Esophagus (tissue), 2 donors: ENCODE measurements at regions not wholly inside any gene's neighbourhood (a gene's known extent, or its start where the extent isn't known, plus 50 kb on each side); places are given as distances from the start of the nearest gene placed in this dataset.

ENCODE experiments used
- H3K27ac ChIP-seq, 2 donors: one replicate each; pipeline ENCODE4 v1.5.1; 2013; ENCODE audit warnings: low read depth in 2 of 2, mild to moderate bottlenecking in 2 of 2, inconsistent platforms in 1 of 2, low read length in 1 of 2, moderate library complexity in 1 of 2
- H3K27me3 ChIP-seq, 2 donors: one replicate each; pipeline ENCODE4 v1.6.1; 2013; ENCODE audit warnings: low read length in 2 of 2, control low read depth in 1 of 2, mild to moderate bottlenecking in 1 of 2; ENCODE audit not compliant: insufficient read depth in 2 of 2, control insufficient read depth in 1 of 2
- H3K36me3 ChIP-seq, 2 donors: one replicate each; pipeline ENCODE4 v1.6.1; 2013; ENCODE audit warnings: low read length in 1 of 2; ENCODE audit not compliant: control insufficient read depth in 2 of 2, insufficient read depth in 2 of 2
- H3K4me1 ChIP-seq, 2 donors: one replicate each; pipeline ENCODE4 v1.6.1; 2013; ENCODE audit warnings: low read length in 1 of 2; ENCODE audit not compliant: control insufficient read depth in 2 of 2, insufficient read depth in 2 of 2
- H3K4me3 ChIP-seq, 2 donors: one replicate each; pipeline ENCODE4 v1.5.1; 2013; ENCODE audit warnings: low read length in 2 of 2, mild to moderate bottlenecking in 2 of 2, low read depth in 1 of 2, moderate library complexity in 1 of 2
- H3K9me3 ChIP-seq, 2 donors: one replicate each; pipeline ENCODE4 v1.6.1; 2013; ENCODE audit warnings: mild to moderate bottlenecking in 2 of 2, low read depth in 1 of 2, low read length in 1 of 2, moderate library complexity in 1 of 2; ENCODE audit not compliant: control insufficient read depth in 2 of 2, insufficient read depth in 1 of 2
- WGBS, 2 donors: extraction: QIAGEN DNeasy Blood & Tissue Kit; methylation state at CpG; one replicate each; pipeline ENCODE4 v1.1.7; 2013; 5-methylcytosine and 5-hydroxymethylcytosine counted together
- donor health status: healthy with polysubstance abuse.
- donor health status: Bipolar disorder and iron deficiency.

DNA sequence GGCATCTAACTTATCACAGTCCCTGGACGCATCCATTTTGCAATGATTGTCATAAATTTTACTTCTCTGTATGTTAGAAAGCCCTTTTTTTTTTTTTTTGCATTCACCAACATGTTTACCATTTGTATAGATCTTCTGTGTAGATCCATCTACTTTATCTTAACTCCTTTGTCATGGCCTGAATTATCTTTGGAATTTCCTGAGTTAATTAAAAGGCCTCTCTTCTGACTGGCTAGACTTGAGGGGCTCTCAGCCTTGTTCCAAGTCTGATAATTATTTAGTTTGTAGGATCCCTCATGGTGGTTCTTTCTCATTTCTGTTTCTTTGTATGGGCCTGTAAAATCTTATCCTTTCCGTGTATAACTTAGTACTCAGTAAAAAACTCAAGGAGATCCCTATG lies 387.0 kb downstream of the C12orf50 start:
- WGBS, 2 donors: 84 to 87% methylated on average over 2 of the region's 2 CpGs
- no peaks in the 10 kb centered on the region for H3K9me3 ChIP-seq
- H3K4me3 ChIP-seq: no peak overlapping the region
- no peaks in the 10 kb centered on the region for H3K27me3 ChIP-seq
- no peaks in the 10 kb centered on the region for H3K36me3 ChIP-seq
- H3K4me1 ChIP-seq: no peaks in the 10 kb centered on the region
- H3K27ac ChIP-seq: no peak overlapping the region

GRCh38 chr12:87618199-87618598 lies 411.0 kb downstream of the C12orf50 start:
- H3K36me3 ChIP-seq: no peaks in the 10 kb centered on the region
- H3K9me3 ChIP-seq: no peaks in the 10 kb centered on the region

DNA sequence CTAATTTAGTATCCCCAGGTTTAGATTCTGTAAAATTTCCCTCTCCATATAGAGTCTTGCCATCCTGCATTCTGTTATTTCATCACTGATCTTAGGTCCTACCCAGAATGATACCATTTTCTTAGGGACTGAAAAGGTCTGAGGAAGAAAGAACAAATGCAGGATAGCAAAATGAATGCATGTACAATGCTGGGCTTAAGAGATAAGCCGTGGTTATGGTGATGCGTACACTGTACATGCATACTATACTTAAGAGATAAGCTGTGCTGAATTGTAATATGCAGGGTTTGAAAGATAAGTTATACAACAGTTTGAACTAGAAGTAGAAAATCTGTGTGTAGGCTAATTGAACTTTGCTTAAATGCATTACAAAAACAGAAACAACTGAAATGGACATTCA lies 416.2 kb downstream of the C12orf50 start:
- Histone ChIP-seq H3K36me3 (no peaks in the 10 kb centered on the region), H3K4me3 (no peak overlapping the region), H3K27me3 (no peaks in the 10 kb centered on the region), H3K9me3 (no peaks in the 10 kb centered on the region), H3K4me1 (no peaks in the 10 kb centered on the region), H3K27ac (no peak overlapping the region)
- WGBS, 2 donors: 76 to 85% methylated on average over 2 of the region's 2 CpGs

More at GRCh38 chr12:87618199-87618598, 411.0 kb downstream of the C12orf50 start:
- Histone ChIP-seq H3K4me3 (no peak overlapping the region), H3K27me3 (no peaks in the 10 kb centered on the region), H3K4me1 (no peaks in the 10 kb centered on the region), H3K27ac (no peak overlapping the region)

DNA sequence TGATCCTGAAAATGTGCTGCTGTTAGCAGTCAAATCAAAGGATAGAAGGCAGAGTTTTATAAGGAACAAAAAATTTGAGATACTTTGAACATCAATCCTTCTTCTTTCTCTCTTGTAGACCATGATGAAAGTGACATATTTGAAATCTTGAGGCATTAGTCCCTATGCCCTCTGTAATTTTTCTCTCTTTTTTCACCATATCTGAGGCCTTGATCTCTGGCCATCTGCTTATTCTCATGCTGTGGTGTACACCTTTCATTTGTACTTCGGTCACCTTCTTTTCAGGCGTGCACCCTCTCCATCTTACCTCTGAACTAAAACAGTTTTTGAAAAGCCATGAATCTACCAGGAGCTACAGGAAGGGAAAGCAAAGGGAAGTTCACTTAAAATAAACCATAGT lies 420.9 kb downstream of the C12orf50 start:
- H3K27ac ChIP-seq: no peak overlapping the region
- 65 to 83% methylated on average over 2 of the region's 2 CpGs for WGBS, 2 donors
- no peak overlapping the region for H3K4me3 ChIP-seq
- no peaks in the 10 kb centered on the region for H3K9me3 ChIP-seq
- H3K27me3 ChIP-seq: no peaks in the 10 kb centered on the region
- no peaks in the 10 kb centered on the region for H3K4me1 ChIP-seq
- H3K36me3 ChIP-seq: no peaks in the 10 kb centered on the region

- no peaks in the 10 kb centered on the region for H3K27me3 ChIP-seq
- no peak overlapping the region for H3K4me3 ChIP-seq
- H3K9me3 ChIP-seq: no peaks in the 10 kb centered on the region
- H3K36me3 ChIP-seq: no peaks in the 10 kb centered on the region
- WGBS, 2 donors: 48 to 63% methylated on average over 2 of the region's 2 CpGs
- H3K4me1 ChIP-seq: no peaks in the 10 kb centered on the region
- no peak overlapping the region for H3K27ac ChIP-seq
Observed at GRCh38 chr12:87603727-87604126, 425.5 kb downstream of the C12orf50 start.

DNA sequence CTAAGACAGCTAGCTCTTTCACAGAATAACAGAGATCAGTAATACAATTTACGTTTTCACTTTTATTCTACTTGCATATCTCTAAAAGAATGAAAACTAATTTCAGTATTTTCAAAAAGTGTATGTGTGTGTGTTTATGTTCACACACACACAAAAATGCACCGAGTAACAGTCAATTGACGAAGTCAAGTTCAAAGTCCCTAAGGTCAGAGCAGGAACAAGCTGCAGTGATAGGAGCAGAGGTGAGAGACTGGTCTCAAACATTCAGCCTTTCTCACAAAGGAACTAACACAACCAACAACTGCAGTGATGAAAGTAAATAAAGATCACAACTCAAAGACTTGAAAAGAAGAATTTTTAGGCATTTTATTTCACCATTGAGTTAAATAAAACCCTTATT lies 429.7 kb downstream of the C12orf50 start:
- Histone ChIP-seq H3K36me3 (no peaks in the 10 kb centered on the region), H3K27me3 (no peaks in the 10 kb centered on the region), H3K27ac (no peak overlapping the region), H3K4me1 (no peaks in the 10 kb centered on the region), H3K9me3 (no peaks in the 10 kb centered on the region), H3K4me3 (no peak overlapping the region)
- 57 to 64% methylated on average over 3 of the region's 3 CpGs for WGBS, 2 donors

DNA sequence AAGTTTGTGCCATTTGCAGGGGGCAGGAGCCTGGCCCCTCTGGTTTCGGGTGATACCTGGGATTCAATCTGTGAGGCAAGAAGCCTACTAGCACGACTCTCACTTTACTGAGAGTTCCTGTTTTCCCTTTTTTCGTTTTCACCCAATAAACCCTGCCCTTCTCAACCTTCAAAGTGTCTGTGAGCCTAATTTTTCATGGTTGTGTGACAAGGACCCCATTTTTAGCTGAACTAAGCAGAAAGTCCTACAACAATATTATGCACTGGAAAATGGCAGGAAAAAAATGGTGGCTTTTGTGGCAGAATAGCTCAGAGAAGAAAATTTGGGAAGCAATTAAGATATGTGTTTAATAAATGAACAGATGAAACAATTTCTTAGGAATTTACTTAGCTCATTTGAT lies 432.1 kb downstream of the C12orf50 start:
- WGBS, 2 donors: 69% methylated on average over 3 of the region's 3 CpGs
- Histone ChIP-seq H3K4me3 (no peak overlapping the region), H3K9me3 (no peaks in the 10 kb centered on the region), H3K4me1 (no peaks in the 10 kb centered on the region), H3K36me3 (no peaks in the 10 kb centered on the region), H3K27me3 (no peaks in the 10 kb centered on the region), H3K27ac (no peak overlapping the region)

GRCh38 chr12:87596636-87597035 lies 432.6 kb downstream of the C12orf50 start:
- Histone ChIP-seq H3K36me3 (no peaks in the 10 kb centered on the region), H3K9me3 (no peaks in the 10 kb centered on the region), H3K4me1 (no peaks in the 10 kb centered on the region), H3K27ac (no peak overlapping the region), H3K27me3 (no peaks in the 10 kb centered on the region), H3K4me3 (no peak overlapping the region)
- 94 to 95% methylated on average over 1 of the region's 1 CpG for WGBS, 2 donors

- 89 to 90% methylated on average over 5 of the region's 5 CpGs for WGBS, 2 donors
- no peaks in the 10 kb centered on the region for H3K9me3 ChIP-seq
- H3K36me3 ChIP-seq: no peaks in the 10 kb centered on the region
- no peak overlapping the region for H3K27ac ChIP-seq
- no peak overlapping the region for H3K4me3 ChIP-seq
- H3K4me1 ChIP-seq: no peaks in the 10 kb centered on the region
- H3K27me3 ChIP-seq: no peaks in the 10 kb centered on the region
Observed at GRCh38 chr12:87596134-87596533, 433.1 kb downstream of the C12orf50 start.

DNA sequence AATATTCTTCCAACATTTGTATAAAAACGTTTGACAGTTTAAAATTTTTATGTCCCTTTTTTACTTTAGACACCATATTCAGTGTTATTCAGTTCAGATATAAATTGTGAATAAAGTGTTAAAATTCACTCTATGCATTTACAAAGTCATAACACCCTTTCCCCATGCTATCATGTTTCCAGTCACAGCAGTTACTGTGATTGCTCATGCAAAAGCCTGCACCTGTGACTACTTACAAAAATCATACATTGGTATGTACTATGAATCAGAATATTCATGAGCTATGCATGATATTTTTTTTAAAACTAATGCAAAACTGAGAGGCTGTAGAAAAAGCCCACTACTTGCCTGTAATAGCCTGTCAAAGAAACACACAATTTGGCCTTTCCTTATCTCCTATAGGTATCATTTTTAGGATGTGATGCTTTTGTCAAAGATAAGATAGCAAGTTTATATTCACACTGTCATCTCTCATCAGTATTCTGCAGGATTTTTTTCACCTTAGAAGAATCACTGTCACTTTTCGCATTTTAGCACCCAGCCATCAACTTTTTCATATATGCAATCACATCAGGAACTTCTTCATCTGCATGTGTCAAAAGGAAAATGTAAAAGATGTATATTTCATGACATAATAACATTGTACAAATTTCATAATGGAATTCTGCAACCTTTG lies 443.2 kb downstream of the C12orf50 start:
- WGBS, 2 donors: 54 to 57% methylated on average over 2 of the region's 2 CpGs
- no peak overlapping the region for H3K4me3 ChIP-seq
- no peaks in the 10 kb centered on the region for H3K27me3 ChIP-seq
- no peaks in the 10 kb centered on the region for H3K36me3 ChIP-seq
- H3K27ac ChIP-seq: no peak overlapping the region
- H3K9me3 ChIP-seq: no peaks in the 10 kb centered on the region
- no peaks in the 10 kb centered on the region for H3K4me1 ChIP-seq
